ENCODE measurements at regions not wholly inside any gene's neighbourhood (a gene's known extent, or its start where the extent isn't known, plus 50 kb on each side); places are given as distances from the start of the nearest gene placed in this dataset.

- TF ChIP-seq, protein P1, sequence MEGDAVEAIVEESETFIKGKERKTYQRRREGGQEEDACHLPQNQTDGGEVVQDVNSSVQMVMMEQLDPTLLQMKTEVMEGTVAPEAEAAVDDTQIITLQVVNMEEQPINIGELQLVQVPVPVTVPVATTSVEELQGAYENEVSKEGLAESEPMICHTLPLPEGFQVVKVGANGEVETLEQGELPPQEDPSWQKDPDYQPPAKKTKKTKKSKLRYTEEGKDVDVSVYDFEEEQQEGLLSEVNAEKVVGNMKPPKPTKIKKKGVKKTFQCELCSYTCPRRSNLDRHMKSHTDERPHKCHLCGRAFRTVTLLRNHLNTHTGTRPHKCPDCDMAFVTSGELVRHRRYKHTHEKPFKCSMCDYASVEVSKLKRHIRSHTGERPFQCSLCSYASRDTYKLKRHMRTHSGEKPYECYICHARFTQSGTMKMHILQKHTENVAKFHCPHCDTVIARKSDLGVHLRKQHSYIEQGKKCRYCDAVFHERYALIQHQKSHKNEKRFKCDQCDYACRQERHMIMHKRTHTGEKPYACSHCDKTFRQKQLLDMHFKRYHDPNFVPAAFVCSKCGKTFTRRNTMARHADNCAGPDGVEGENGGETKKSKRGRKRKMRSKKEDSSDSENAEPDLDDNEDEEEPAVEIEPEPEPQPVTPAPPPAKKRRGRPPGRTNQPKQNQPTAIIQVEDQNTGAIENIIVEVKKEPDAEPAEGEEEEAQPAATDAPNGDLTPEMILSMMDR (IDR thresholded peaks at IDR 0.05; ENCODE audit: insufficient read depth, low read depth, low read length, missing control alignments) = no peak
- DNase-seq (ENCODE audit: low read depth) = no peak
- no peak overlapping the region for H3K4me3 ChIP-seq (ENCODE audit: low read length)
Observed at GRCh38 chr10:61548364-61548763, 95.2 kb upstream of the TMEM26 start.

GRCh38 chr10:61547297-61547696 lies 94.1 kb upstream of the TMEM26 start:
- no peak overlapping the region for H3K4me3 ChIP-seq (ENCODE audit: low read length)
- no peak for DNase-seq (ENCODE audit: low read depth)
- TF ChIP-seq, protein P1 (IDR thresholded peaks at IDR 0.05; ENCODE audit: insufficient read depth, low read depth, low read length, missing control alignments) = no peak

DNA sequence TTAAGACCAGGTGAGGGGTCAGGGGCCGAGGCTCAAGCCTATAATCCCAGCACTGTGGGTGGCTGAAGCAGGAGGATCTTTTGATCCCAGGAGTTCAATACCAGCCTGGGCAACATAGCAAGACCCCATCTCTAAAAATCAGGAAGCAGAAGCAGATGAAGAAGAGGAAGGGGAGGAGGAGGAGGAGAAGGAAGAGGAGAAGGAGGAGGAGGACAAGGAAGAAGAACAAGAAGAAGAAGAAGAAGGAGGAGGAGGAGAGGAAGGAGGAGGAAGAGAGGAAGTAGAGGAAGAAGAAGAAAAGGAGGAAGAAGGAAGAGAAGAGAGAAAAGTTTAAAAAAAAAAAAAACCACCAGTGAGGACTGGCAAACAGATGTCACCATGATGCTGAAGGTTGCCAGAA lies 92.0 kb upstream of the TMEM26 start:
- DNase-seq (ENCODE audit: low read depth) = no peak
- no peak overlapping the region for H3K4me3 ChIP-seq (ENCODE audit: low read length)
- TF ChIP-seq, protein P1 (IDR thresholded peaks at IDR 0.05; ENCODE audit: insufficient read depth, low read depth, low read length, missing control alignments) = no peak

DNA sequence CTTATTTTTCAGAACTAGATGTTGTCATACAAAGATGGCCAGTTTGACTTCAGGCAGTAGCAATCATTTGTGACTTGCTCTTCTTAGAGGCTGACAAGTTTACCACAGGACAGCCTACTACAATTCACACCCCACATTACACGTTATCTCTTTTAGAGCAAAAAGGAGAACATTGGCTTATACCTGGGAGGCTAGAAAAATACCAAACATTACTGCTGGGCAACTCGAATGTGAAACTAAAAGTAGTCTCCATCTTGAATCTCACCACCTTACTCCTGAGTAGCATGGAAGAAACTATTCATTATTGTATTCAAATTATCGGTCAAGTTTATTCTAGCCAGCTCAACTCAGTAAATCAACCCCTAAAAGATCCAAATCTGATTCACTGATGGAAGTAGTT lies 90.7 kb upstream of the TMEM26 start:
- no peak overlapping the region for H3K4me3 ChIP-seq (ENCODE audit: low read length)
- no peak for DNase-seq (ENCODE audit: low read depth)
- TF ChIP-seq, protein P1 (IDR thresholded peaks at IDR 0.05; ENCODE audit: insufficient read depth, low read depth, low read length, missing control alignments) = no peak

DNA sequence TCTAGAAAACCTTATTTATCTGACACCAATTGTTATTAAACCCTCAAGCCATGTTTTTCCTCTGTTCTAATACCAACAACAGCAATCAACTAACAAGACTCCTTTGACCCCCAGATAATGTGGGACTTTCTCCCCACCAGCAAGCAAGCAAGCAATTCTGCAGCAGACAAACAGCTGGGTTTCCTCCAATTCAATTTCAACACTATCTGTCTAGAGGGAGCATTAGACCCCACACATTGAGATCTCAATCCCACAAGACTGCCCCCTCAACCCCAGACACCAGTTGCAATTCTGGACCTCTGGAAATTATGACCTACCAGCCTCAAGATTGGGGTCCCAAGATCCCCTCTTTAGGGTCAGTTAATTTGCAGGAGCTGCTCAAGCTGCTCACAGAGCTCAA lies 89.4 kb upstream of the TMEM26 start:
- no peak for DNase-seq (ENCODE audit: low read depth)
- H3K4me3 ChIP-seq (ENCODE audit: low read length) = no peak overlapping the region
- TF ChIP-seq, protein P1 (IDR thresholded peaks at IDR 0.05; ENCODE audit: insufficient read depth, low read depth, low read length, missing control alignments) = no peak

GRCh38 chr10:61541960-61542359 lies 88.8 kb upstream of the TMEM26 start:
- TF ChIP-seq, protein P1 (IDR thresholded peaks at IDR 0.05; ENCODE audit: insufficient read depth, low read depth, low read length, missing control alignments) = no peak
- DNase-seq (ENCODE audit: low read depth) = no peak
- no peak overlapping the region for H3K4me3 ChIP-seq (ENCODE audit: low read length)

- TF ChIP-seq, protein P1 (IDR thresholded peaks at IDR 0.05; ENCODE audit: insufficient read depth, low read depth, low read length, missing control alignments) = no peak
- no peak for DNase-seq (ENCODE audit: low read depth)
- no peak overlapping the region for H3K4me3 ChIP-seq (ENCODE audit: low read length)
Observed at GRCh38 chr10:61539876-61540275, 86.7 kb upstream of the TMEM26 start.

All from epithelial cell of esophagus (primary cell).